PC-9 (cell line): ENCODE measurements at regions not wholly inside any gene's neighbourhood (a gene's known extent, or its start where the extent isn't known, plus 50 kb on each side); places are given as distances from the start of the nearest gene placed in this dataset.

Source experiments
- BruUV-seq: library from RNA; stranded (reverse); fragments of 400-500 nt; replicated peaks from 2 replicates; lab custom pipeline; 2021; lab: Mats Ljungman, UMichigan
- CTCF ChIA-PET: fragments of 300-600 bp; sonication (Branson Sonifier 250); formaldehyde crosslinking; loops from one replicate; lab custom pipeline; 2022; ENCODE audit warnings: antibody characterized with exemption; lab: Charles Lee
- POLR2A ChIA-PET: fragments of 300-600 bp; sonication (Branson Sonifier 250); formaldehyde crosslinking; loops from one replicate; lab custom pipeline; 2022; ENCODE audit warnings: antibody characterized with exemption; ENCODE audit not compliant: unreplicated experiment; lab: Charles Lee
- DNase-seq, 2 experiments: peaks; one replicate each; pipeline versions ENCODE4 v3.0.0 to v3.0.0-alpha.2; 2015 to 2022; ENCODE audit warnings: mixed read lengths in 1 of 2
- H2AFZ ChIP-seq: fragments of 200-600 bp; sonication (generic); 2 replicates; pipeline ENCODE4 v1.8.1; 2017; ENCODE audit warnings: antibody characterized with exemption
- H3F3A ChIP-seq: fragments of 200-600 bp; sonication (generic); 2 replicates; pipeline ENCODE4 v1.8.1; 2017; ENCODE audit warnings: antibody characterized with exemption, mild to moderate bottlenecking, low read depth; ENCODE audit not compliant: insufficient read depth
- H3K27ac ChIP-seq: fragments of 200-600 bp; sonication (generic); 2 replicates; pipeline ENCODE4 v1.6.1; 2016; ENCODE audit warnings: mixed run types
- H3K27me3 ChIP-seq: fragments of 200-600 bp; sonication (generic); 2 replicates; pipeline ENCODE4 v1.6.1; 2016; ENCODE audit warnings: low read depth, mixed run types; ENCODE audit not compliant: insufficient read depth
- H3K36me3 ChIP-seq: fragments of 200-600 bp; sonication (generic); 2 replicates; pipeline ENCODE4 v1.6.1; 2016; ENCODE audit warnings: low read depth, mixed run types
- H3K4me1 ChIP-seq: fragments of 200-600 bp; sonication (generic); replicated peaks from 2 replicates; pipeline ENCODE4 v1.6.1; 2016; ENCODE audit warnings: mixed run types; ENCODE audit not compliant: insufficient read depth
- H3K4me2 ChIP-seq: fragments of 200-600 bp; sonication (generic); 2 replicates; pipeline ENCODE4 v1.6.1; 2017; ENCODE audit warnings: mixed run types
- H3K4me3 ChIP-seq: fragments of 200-600 bp; sonication (generic); 2 replicates; pipeline ENCODE4 v1.6.1; 2016; ENCODE audit warnings: mixed run types
- H3K79me2 ChIP-seq: fragments of 200-600 bp; sonication (generic); 2 replicates; pipeline ENCODE4 v1.6.1; 2017; ENCODE audit warnings: low read depth, mixed run types
- H3K9me2 ChIP-seq: fragments of 200-600 bp; sonication (generic); 2 replicates; pipeline ENCODE4 v1.8.1; 2017; ENCODE audit warnings: mild to moderate bottlenecking; ENCODE audit not compliant: insufficient read depth
- H3K9me3 ChIP-seq: fragments of 200-600 bp; sonication (generic); 2 replicates; pipeline ENCODE4 v1.8.1; 2016; ENCODE audit warnings: low read depth; ENCODE audit not compliant: insufficient read depth
- H4K20me1 ChIP-seq: fragments of 200-600 bp; sonication (generic); 2 replicates; pipeline ENCODE4 v1.8.1; 2017; ENCODE audit not compliant: insufficient read depth
- EZH2 ChIP-seq: fragments of 200-600 bp; sonication (generic); IDR thresholded peaks from 2 replicates; pipeline ENCODE4 v1.8.0; 2017; ENCODE audit warnings: antibody characterized with exemption, low read depth
- intact Hi-C: fragments of 100-400 bp; cut with micrococcal nuclease; formaldehyde crosslinking; loops from one replicate; pipeline ENCODE4 v1.10.0; 2022; ENCODE audit not compliant: unreplicated experiment
- TF ChIP-seq, protein P1 (sequence below): fragments of 200-600 bp; sonication (generic); conservative IDR thresholded peaks from 2 replicates; pipeline ENCODE4 v1.6.1; 2017; ENCODE audit warnings: mixed run types, antibody characterized with exemption, mild to moderate bottlenecking, moderate library complexity

DNA sequence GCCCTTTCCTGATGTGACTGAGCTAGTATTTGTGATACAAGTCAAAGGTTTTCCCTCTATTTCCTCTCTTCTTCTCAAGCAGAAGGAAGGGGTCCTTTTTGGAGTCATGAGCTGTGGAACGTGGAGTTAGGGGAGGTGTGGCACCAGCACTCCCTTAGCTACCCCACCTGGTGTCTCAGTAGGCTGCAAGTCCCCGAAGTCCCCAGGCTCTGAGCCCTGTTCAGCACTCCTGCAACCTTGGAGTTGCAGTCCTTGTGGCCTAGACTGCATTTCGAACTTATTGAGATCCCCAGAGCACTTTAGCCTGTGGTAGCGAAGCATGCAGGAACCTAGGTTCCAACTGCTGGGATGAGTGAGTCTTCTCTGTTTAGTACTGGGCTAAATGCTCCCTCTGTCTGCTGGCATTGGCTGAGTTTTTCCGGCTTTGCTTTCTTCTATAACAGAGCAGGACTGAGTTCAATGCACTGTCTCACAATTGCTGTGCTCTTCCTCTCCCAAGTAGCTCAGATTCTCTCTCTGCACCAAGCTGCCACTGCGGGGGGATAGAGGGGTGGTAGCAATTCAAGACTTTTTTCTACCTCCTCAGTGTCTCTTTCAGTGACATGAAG, 600.7 kb upstream of the CDH9 start:
- no peak overlapping the region for H3K27ac ChIP-seq
- no peaks in the 10 kb centered on the region for H4K20me1 ChIP-seq
- no peaks in the 10 kb centered on the region for H3K4me1 ChIP-seq
- H3K4me3 ChIP-seq, result no peak overlapping the region
- no peak overlapping the region for H3K4me2 ChIP-seq
- BruUV-seq, result no TSS peak
- no peaks in the 10 kb centered on the region for H3K9me2 ChIP-seq
- H2AFZ ChIP-seq, result peak overlapping the region; percentile 25; the same call in 1 of the 2 replicates
- CTCF ChIA-PET, result no interaction called here
- H3K9me3 ChIP-seq, result no peaks in the 10 kb centered on the region
- H3K36me3 ChIP-seq, result no peaks in the 10 kb centered on the region
- intact Hi-C loops, result no loop called here
- no peaks in the 10 kb centered on the region for H3K79me2 ChIP-seq
- DNase-seq, result no peak
- no peak for TF ChIP-seq EZH2
- TF ChIP-seq, protein P1, sequence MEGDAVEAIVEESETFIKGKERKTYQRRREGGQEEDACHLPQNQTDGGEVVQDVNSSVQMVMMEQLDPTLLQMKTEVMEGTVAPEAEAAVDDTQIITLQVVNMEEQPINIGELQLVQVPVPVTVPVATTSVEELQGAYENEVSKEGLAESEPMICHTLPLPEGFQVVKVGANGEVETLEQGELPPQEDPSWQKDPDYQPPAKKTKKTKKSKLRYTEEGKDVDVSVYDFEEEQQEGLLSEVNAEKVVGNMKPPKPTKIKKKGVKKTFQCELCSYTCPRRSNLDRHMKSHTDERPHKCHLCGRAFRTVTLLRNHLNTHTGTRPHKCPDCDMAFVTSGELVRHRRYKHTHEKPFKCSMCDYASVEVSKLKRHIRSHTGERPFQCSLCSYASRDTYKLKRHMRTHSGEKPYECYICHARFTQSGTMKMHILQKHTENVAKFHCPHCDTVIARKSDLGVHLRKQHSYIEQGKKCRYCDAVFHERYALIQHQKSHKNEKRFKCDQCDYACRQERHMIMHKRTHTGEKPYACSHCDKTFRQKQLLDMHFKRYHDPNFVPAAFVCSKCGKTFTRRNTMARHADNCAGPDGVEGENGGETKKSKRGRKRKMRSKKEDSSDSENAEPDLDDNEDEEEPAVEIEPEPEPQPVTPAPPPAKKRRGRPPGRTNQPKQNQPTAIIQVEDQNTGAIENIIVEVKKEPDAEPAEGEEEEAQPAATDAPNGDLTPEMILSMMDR, result no peak
- H3K27me3 ChIP-seq, result no peaks in the 10 kb centered on the region
- POLR2A ChIA-PET, result no interaction called here
- no peaks in the 10 kb centered on the region for H3F3A ChIP-seq

DNA sequence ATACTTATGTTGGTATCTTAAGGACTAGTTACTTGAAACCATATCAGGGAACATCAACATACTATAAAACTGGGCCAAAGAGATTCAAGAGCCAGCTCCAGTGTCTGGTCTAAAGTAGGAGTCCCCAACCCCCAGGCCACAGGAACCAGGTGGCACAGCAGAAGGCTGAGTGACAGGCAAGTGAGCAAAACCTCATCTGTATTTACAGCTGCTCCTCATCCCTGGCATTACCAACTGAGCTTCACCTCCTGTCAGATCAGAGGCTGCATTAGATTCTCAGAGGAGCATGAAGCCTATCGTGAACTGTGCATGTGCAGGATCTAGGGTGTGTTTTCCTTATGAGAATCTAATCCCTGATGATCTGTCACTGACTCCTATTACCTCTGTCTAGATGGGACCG, 581.6 kb upstream of the CDH9 start:
- CTCF ChIA-PET, result interaction anchor here (0.6 kb wide), 1 partner anchor 1111 kb away, joined by 3 read pairs; no protein-coding TSS in a partner anchor
- intact Hi-C loops, result no loop called here

DNA sequence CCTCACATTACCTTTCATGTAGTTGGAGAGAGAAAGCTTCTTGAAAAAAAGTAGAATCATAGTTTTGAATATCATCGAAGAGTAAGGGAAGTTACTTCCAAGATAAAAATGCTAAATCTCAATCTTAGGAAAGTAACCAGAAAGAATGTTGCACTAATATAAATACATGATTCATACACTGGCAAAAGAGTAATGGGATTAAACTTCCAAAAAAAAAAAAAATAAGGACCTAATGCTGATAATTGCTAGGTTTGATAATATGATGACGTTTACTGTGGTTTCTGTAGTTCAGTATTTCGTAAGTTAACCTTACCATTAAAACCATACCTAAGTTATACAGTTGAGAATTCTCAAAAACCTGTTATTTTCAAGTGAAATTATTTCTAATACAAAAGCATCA, 573.8 kb upstream of the CDH9 start:
- Histone ChIP-seq H2AFZ (no peak overlapping the region), H3K27me3 (no peaks in the 10 kb centered on the region), H3K9me2 (no peaks in the 10 kb centered on the region), H3F3A (no peaks in the 10 kb centered on the region), H3K4me1 (no peaks in the 10 kb centered on the region), H3K79me2 (no peaks in the 10 kb centered on the region), H3K36me3 (no peaks in the 10 kb centered on the region), H3K27ac (no peak overlapping the region), H3K4me3 (no peak overlapping the region), H3K4me2 (no peak overlapping the region), H3K9me3 (no peaks in the 10 kb centered on the region), H4K20me1 (0 out of 2 replicates have a peak, but pooled peaks cover 3% of the 10 kb centered on the region)
- TF ChIP-seq, protein P1, result no peak
- no peak for TF ChIP-seq EZH2
- intact Hi-C loops, result no loop called here
- no TSS peak for BruUV-seq
- CTCF ChIA-PET, result no interaction called here
- POLR2A ChIA-PET, result no interaction called here
- no peak for DNase-seq

More for the DNA sequence above, 581.6 kb upstream of the CDH9 start:
- no peaks in the 10 kb centered on the region for H3K79me2 ChIP-seq
- H3K4me2 ChIP-seq, result no peak overlapping the region
- no peaks in the 10 kb centered on the region for H3F3A ChIP-seq
- H3K27me3 ChIP-seq, result no peaks in the 10 kb centered on the region
- H3K4me1 ChIP-seq, result no peaks in the 10 kb centered on the region
- H3K27ac ChIP-seq, result no peak overlapping the region
- POLR2A ChIA-PET, result no interaction called here
- H3K9me2 ChIP-seq, result no peaks in the 10 kb centered on the region
- no peak for DNase-seq
- no peaks in the 10 kb centered on the region for H3K9me3 ChIP-seq
- H2AFZ ChIP-seq, result no peak overlapping the region
- H3K4me3 ChIP-seq, result no peak overlapping the region
- H3K36me3 ChIP-seq, result no peaks in the 10 kb centered on the region
- no TSS peak for BruUV-seq
- no peaks in the 10 kb centered on the region for H4K20me1 ChIP-seq
- TF ChIP-seq, protein P1, result no peak
- no peak for TF ChIP-seq EZH2
